ENCODE measurements at regions not wholly inside any gene's neighbourhood (a gene's known extent, or its start where the extent isn't known, plus 50 kb on each side); places are given as distances from the start of the nearest gene placed in this dataset.

DNA sequence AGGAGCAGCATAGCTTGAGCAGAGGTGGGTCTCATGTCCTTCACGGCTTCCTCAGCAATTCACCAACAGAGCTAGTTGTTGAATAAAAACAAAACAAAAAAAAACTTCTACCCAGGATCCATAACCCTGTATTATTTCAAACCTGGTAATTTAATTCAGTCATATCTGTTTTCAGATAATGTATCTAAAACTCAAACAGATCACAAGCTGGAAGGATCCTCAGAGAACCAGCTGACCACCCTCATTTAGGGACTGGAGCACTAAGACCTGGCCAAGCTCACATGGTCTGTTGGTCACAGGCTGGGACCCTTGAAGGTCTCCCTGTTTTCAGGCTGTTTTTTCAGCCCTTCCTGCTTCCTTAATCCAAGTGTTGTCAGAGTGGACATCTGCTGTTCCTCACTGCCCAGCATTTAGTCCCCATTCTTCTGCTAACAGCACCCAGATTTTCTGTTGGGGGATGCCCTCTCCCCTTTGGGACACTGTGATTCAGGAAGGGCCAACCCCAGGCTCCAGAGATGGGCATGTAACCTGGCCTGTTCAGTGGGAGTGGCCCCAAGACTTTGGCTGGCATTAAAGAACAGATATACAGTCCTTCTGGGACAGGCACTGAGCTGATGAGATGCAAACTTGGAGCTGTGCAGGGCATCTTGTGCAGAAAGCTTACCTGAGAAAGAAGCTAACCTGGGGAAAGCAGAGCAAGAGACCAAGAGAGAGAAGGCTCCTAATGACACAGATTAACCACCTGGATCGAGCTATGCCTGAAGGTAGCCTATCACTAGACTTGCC is 78.8 kb upstream of the SPATA12 start:
- TF ChIP-seq POLR2AphosphoS5 (IDR thresholded peaks at IDR 0.05; ENCODE audit: low read depth): no peak
- TF ChIP-seq, protein P1, sequence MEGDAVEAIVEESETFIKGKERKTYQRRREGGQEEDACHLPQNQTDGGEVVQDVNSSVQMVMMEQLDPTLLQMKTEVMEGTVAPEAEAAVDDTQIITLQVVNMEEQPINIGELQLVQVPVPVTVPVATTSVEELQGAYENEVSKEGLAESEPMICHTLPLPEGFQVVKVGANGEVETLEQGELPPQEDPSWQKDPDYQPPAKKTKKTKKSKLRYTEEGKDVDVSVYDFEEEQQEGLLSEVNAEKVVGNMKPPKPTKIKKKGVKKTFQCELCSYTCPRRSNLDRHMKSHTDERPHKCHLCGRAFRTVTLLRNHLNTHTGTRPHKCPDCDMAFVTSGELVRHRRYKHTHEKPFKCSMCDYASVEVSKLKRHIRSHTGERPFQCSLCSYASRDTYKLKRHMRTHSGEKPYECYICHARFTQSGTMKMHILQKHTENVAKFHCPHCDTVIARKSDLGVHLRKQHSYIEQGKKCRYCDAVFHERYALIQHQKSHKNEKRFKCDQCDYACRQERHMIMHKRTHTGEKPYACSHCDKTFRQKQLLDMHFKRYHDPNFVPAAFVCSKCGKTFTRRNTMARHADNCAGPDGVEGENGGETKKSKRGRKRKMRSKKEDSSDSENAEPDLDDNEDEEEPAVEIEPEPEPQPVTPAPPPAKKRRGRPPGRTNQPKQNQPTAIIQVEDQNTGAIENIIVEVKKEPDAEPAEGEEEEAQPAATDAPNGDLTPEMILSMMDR (IDR thresholded peaks at IDR 0.05; ENCODE audit: insufficient read depth, low read length): no peak

All from HL-60 (cell line).